Parathyroid adenoma (tissue), 2 donors: ENCODE measurements at regions not wholly inside any gene's neighbourhood (a gene's known extent, or its start where the extent isn't known, plus 50 kb on each side); places are given as distances from the start of the nearest gene placed in this dataset.

ENCODE experiments used
- H2AFZ ChIP-seq: fragments of 300-600 bp; sonication (generic); one replicate; pipeline ENCODE4 v1.7.0; 2017; ENCODE audit warnings: antibody characterized with exemption, mild to moderate bottlenecking
- H3K27ac ChIP-seq: fragments of 300-600 bp; sonication (generic); one replicate; pipeline ENCODE4 v1.7.0; 2017
- H3K27me3 ChIP-seq: fragments of 300-600 bp; sonication (generic); one replicate; pipeline ENCODE4 v1.7.0; 2017; ENCODE audit warnings: low read length; ENCODE audit not compliant: control insufficient read depth, insufficient read depth
- H3K36me3 ChIP-seq: fragments of 300-600 bp; sonication (generic); one replicate; pipeline ENCODE4 v1.7.0; 2017; ENCODE audit warnings: low read length; ENCODE audit not compliant: control insufficient read depth, insufficient read depth
- H3K4me1 ChIP-seq: fragments of 300-600 bp; sonication (generic); one replicate; pipeline ENCODE4 v1.7.0; 2017; ENCODE audit warnings: control low read depth
- H3K4me2 ChIP-seq: fragments of 300-600 bp; sonication (generic); one replicate; pipeline ENCODE4 v1.7.0; 2017; ENCODE audit warnings: low read length
- H3K4me3 ChIP-seq: fragments of 300-600 bp; sonication (generic); one replicate; pipeline ENCODE4 v1.7.0; 2017; ENCODE audit warnings: low read depth, low read length
- H3K79me2 ChIP-seq: fragments of 300-600 bp; sonication (generic); one replicate; pipeline ENCODE4 v1.7.0; 2017; ENCODE audit warnings: control low read depth
- H3K9ac ChIP-seq: fragments of 300-600 bp; sonication (generic); one replicate; pipeline ENCODE4 v1.7.0; 2017; ENCODE audit warnings: mild to moderate bottlenecking
- H3K9me3 ChIP-seq: fragments of 300-600 bp; sonication (generic); one replicate; pipeline ENCODE4 v1.7.0; 2017; ENCODE audit warnings: low read length; ENCODE audit not compliant: control insufficient read depth
- CTCF ChIP-seq: fragments of 300-600 bp; sonication (generic); IDR thresholded peaks from one replicate; pipeline ENCODE4 v1.7.0; 2017; ENCODE audit warnings: antibody characterized with exemption, mild to moderate bottlenecking
- donor health status: primary hyperparathyroidism.

GRCh38 chr2:190781604-190782198, 98.9 kb upstream of the GLS start:
- H3K4me1 ChIP-seq: peaks cover 20% of the 10 kb centered on the region
- no peaks in the 10 kb centered on the region for H3K27me3 ChIP-seq
- H3K9me3 ChIP-seq: peaks cover 5% of the 10 kb centered on the region
- no peaks in the 10 kb centered on the region for H3K36me3 ChIP-seq
- H3K4me2 ChIP-seq: no peak overlapping the region
- no peak overlapping the region for H3K9ac ChIP-seq
- peak overlapping the region; percentile 81 for H2AFZ ChIP-seq
- H3K4me3 ChIP-seq: no peak overlapping the region
- no peaks in the 10 kb centered on the region for H3K79me2 ChIP-seq
- H3K27ac ChIP-seq: peak overlapping the region; percentile 59
- TF ChIP-seq CTCF: peak; percentile 61

GRCh38 chr2:190782264-190782663, 98.4 kb upstream of the GLS start:
- H3K79me2 ChIP-seq: no peaks in the 10 kb centered on the region
- no peaks in the 10 kb centered on the region for H3K36me3 ChIP-seq
- TF ChIP-seq CTCF: no peak
- H3K27ac ChIP-seq: peak overlapping the region; percentile 59
- no peaks in the 10 kb centered on the region for H3K27me3 ChIP-seq
- no peak overlapping the region for H3K4me2 ChIP-seq
- peaks cover 24% of the 10 kb centered on the region for H3K4me1 ChIP-seq
- no peak overlapping the region for H3K9ac ChIP-seq
- H3K9me3 ChIP-seq: peaks cover 5% of the 10 kb centered on the region
- H2AFZ ChIP-seq: peak overlapping the region; percentile 81
- no peak overlapping the region for H3K4me3 ChIP-seq

GRCh38 chr2:190783513-190784263, 96.9 kb upstream of the GLS start:
- no peak overlapping the region for H3K4me2 ChIP-seq
- no peak overlapping the region for H3K4me3 ChIP-seq
- no peaks in the 10 kb centered on the region for H3K79me2 ChIP-seq

GRCh38 chr2:190785334-190785733, 95.3 kb upstream of the GLS start:
- Histone ChIP-seq H3K9me3 (peaks cover 5% of the 10 kb centered on the region), H3K4me1 (peaks cover 48% of the 10 kb centered on the region), H3K4me3 (no peak overlapping the region), H3K9ac (no peak overlapping the region), H2AFZ (peak overlapping the region; percentile 53), H3K36me3 (no peaks in the 10 kb centered on the region), H3K27ac (peak overlapping the region; percentile 80), H3K79me2 (no peaks in the 10 kb centered on the region), H3K27me3 (no peaks in the 10 kb centered on the region), H3K4me2 (peak overlapping the region; percentile 21)
- TF ChIP-seq CTCF: no peak

More at GRCh38 chr2:190783513-190784263, 96.9 kb upstream of the GLS start:
- Histone ChIP-seq H3K36me3 (no peaks in the 10 kb centered on the region), H2AFZ (no peak overlapping the region), H3K9ac (no peak overlapping the region), H3K27ac (peak overlapping the region; percentile 80), H3K27me3 (no peaks in the 10 kb centered on the region), H3K4me1 (peaks cover 35% of the 10 kb centered on the region), H3K9me3 (peaks cover 5% of the 10 kb centered on the region)
- no peak for TF ChIP-seq CTCF
